Testis (tissue), 2 donors: ENCODE measurements at regions not wholly inside any gene's neighbourhood (a gene's known extent, or its start where the extent isn't known, plus 50 kb on each side); places are given as distances from the start of the nearest gene placed in this dataset.

Experiments
- CTCF ChIP-seq, 3 experiments: fragments of 450-650 bp in 2 of 3; fragments of 200-600 bp in 1 of 3; sonication (generic) in 1 of 3; IDR thresholded peaks; one replicate each; pipeline ENCODE4 v1.5.1; 2016 to 2019; ENCODE audit warnings: antibody characterized with exemption in 3 of 3, mild to moderate bottlenecking in 2 of 3, moderate library complexity in 1 of 3
- POLR2A ChIP-seq: fragments of 450-650 bp; IDR thresholded peaks from one replicate; pipeline ENCODE4 v1.6.1; 2017; ENCODE audit warnings: antibody characterized with exemption, mild to moderate bottlenecking, moderate library complexity

- no peak for TF ChIP-seq CTCF (IDR thresholded peaks at IDR 0.05)
- TF ChIP-seq POLR2A, result no peak
These were observed 65.1 kb downstream of the NOG start for GRCh38 chr17:56658648-56659047.
